ENCODE measurements at regions not wholly inside any gene's neighbourhood (a gene's known extent, or its start where the extent isn't known, plus 50 kb on each side); places are given as distances from the start of the nearest gene placed in this dataset.

- TF ChIP-seq CTCF (conservative IDR thresholded peaks at IDR 0.05; ENCODE audit: low read depth in 2 of 2), result no peak
- no peak for TF ChIP-seq POLR2AphosphoS5 (IDR thresholded peaks at IDR 0.05; ENCODE audit: low read depth)
- no peak for TF ChIP-seq EZH2 (IDR thresholded peaks at IDR 0.05; ENCODE audit: low read depth, unreplicated experiment)
- TF ChIP-seq EZH2phosphoT487 (IDR thresholded peaks at IDR 0.05; ENCODE audit: unreplicated experiment), result no peak
- no peak for TF ChIP-seq REST (IDR thresholded peaks at IDR 0.05; ENCODE audit: unreplicated experiment)
- no peak for TF ChIP-seq ETS1 (IDR thresholded peaks at IDR 0.05)
- no peak for TF ChIP-seq CREB1 (CRISPR knock-in tag; IDR thresholded peaks at IDR 0.05; ENCODE audit: low read depth)
These were observed 135.2 kb upstream of the NAV2 start for GRCh38 chr11:19577391-19577975.
